Tibial nerve (tissue), 4 donors: ENCODE measurements at regions not wholly inside any gene's neighbourhood (a gene's known extent, or its start where the extent isn't known, plus 50 kb on each side); places are given as distances from the start of the nearest gene placed in this dataset.
"Not testable (repeated sequence)": the region's sequence is repeated elsewhere in the genome, so short reads cannot be mapped to it uniquely, and the experiment has no call there.

Experiments used
- DNase-seq, 2 donors: peaks; one replicate each; pipeline ENCODE4 v3.0.0-alpha.2; 2019; ENCODE audit warnings: low spot score in 2 of 2
- H3K27ac ChIP-seq, 4 donors: fragments of 200-600 bp; sonication (generic) in 3 of 4; one replicate each; pipeline ENCODE4 v1.5.1; 2017 to 2019; ENCODE audit warnings: mild to moderate bottlenecking in 1 of 4
- H3K27me3 ChIP-seq, 2 donors: fragments of 200-600 bp; sonication (generic) in 1 of 2; one replicate each; pipeline versions ENCODE4 v1.5.1 to v1.6.0; 2017 to 2019
- H3K36me3 ChIP-seq, 3 donors: fragments of 200-600 bp; sonication (generic); one replicate each; pipeline ENCODE4 v1.5.1; 2018 to 2019
- H3K4me1 ChIP-seq, 4 donors: fragments of 200-600 bp; sonication (generic) in 3 of 4; one replicate each; pipeline ENCODE4 v1.5.1; 2017 to 2019
- H3K4me3 ChIP-seq, 4 donors: fragments of 200-600 bp; sonication (generic) in 3 of 4; one replicate each; pipeline ENCODE4 v1.5.1; 2017 to 2019; ENCODE audit warnings: mild to moderate bottlenecking in 1 of 4, moderate library complexity in 1 of 4
- H3K9me3 ChIP-seq, 4 donors: fragments of 200-600 bp; sonication (generic) in 3 of 4; one replicate each; pipeline ENCODE4 v1.5.1; 2017 to 2019
- CTCF ChIP-seq, 5 experiments: fragments of 200-600 bp in 3 of 5; fragments of 450-650 bp in 2 of 5; sonication (generic) in 3 of 5; IDR thresholded peaks; one replicate each; pipeline ENCODE4 v1.5.1; 2016 to 2019; ENCODE audit warnings: antibody characterized with exemption in 5 of 5, mild to moderate bottlenecking in 3 of 5, moderate library complexity in 2 of 5
- EP300 ChIP-seq, 2 donors: sonication (generic); formaldehyde crosslinking; IDR thresholded peaks; one replicate each; pipeline ENCODE4 v1.6.1; 2017; ENCODE audit warnings: antibody characterized with exemption in 2 of 2, mild to moderate bottlenecking in 1 of 2
- POLR2A ChIP-seq, 2 donors: fragments of 450-650 bp; IDR thresholded peaks; one replicate each; pipeline ENCODE4 v1.6.1; 2017; ENCODE audit warnings: antibody characterized with exemption in 2 of 2, mild to moderate bottlenecking in 2 of 2, moderate library complexity in 2 of 2
- WGBS, 2 donors: methylation state at CpG; one replicate each; pipeline ENCODE4 v1.1.5; 2018; 5-methylcytosine and 5-hydroxymethylcytosine counted together

DNA sequence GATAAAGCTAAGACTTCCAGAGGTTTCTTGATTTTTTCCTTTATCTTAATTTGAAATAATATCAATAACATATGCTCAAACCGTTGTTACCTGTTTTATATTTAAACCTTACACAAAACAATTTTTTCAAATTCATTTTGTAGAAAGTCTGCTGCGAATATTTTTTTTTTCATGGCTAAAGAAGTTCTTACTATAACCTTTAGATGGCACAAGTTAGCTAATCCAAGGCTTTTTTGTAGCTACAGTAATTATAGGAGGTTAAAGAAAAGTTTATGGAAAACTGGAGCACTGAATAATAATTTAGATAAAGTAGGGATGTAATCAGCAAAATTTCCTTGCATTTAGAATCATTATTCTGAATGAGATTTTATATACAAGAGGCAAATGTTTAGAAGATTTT, 78.0 kb upstream of the PNPT1 start:
- DNase-seq: no peak
- no peaks in the 10 kb centered on the region for H3K36me3 ChIP-seq
- peak; percentile 37 to 58 (median 49) for TF ChIP-seq CTCF (IDR thresholded peaks at IDR 0.05)
- TF ChIP-seq EP300 (IDR thresholded peaks at IDR 0.05): no peak
- no peak overlapping the region for H3K4me3 ChIP-seq
- no peak overlapping the region for H3K27ac ChIP-seq
- no peaks in the 10 kb centered on the region for H3K9me3 ChIP-seq
- no peaks in the 10 kb centered on the region for H3K4me1 ChIP-seq
- WGBS, 2 donors: 18 to 27% methylated on average over 2 of the region's 2 CpGs
- no peaks in the 10 kb centered on the region for H3K27me3 ChIP-seq

DNA sequence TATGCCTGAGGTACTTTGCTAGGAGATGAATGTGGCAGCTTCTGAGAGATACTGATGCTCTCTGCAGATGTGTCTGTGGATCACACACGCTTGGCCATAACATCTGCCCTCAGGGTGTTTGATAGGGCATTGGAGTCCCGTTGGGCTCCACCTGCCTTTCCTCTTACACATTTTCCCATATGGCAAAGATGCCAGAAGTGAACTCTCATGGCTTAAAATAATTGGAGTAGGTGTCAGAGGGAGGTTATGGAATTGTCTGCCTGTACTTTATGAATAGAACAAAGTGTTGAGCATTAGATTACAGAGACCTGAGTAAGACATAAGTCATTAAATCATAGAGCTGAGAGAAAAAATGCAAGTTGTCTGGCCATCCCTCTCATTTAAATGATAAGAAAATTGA, 75.3 kb upstream of the PNPT1 start:
- H3K4me1 ChIP-seq: no peaks in the 10 kb centered on the region
- no peak overlapping the region for H3K4me3 ChIP-seq
- DNase-seq: no peak
- H3K27ac ChIP-seq: no peak overlapping the region
- WGBS, 2 donors: 33 to 48% methylated on average over 2 of the region's 2 CpGs
- TF ChIP-seq EP300 (IDR thresholded peaks at IDR 0.05) (no peak), POLR2A (IDR thresholded peaks at IDR 0.05) (no peak), CTCF (IDR thresholded peaks at IDR 0.05) (no peak)
- no peaks in the 10 kb centered on the region for H3K27me3 ChIP-seq
- H3K9me3 ChIP-seq: no peaks in the 10 kb centered on the region
- no peaks in the 10 kb centered on the region for H3K36me3 ChIP-seq

- TF ChIP-seq POLR2A (IDR thresholded peaks at IDR 0.05): no peak
- TF ChIP-seq EP300 (IDR thresholded peaks at IDR 0.05): no peak
- TF ChIP-seq CTCF (IDR thresholded peaks at IDR 0.05): no peak
Observed at GRCh38 chr2:55766947-55767346, 73.3 kb upstream of the PNPT1 start.

DNA sequence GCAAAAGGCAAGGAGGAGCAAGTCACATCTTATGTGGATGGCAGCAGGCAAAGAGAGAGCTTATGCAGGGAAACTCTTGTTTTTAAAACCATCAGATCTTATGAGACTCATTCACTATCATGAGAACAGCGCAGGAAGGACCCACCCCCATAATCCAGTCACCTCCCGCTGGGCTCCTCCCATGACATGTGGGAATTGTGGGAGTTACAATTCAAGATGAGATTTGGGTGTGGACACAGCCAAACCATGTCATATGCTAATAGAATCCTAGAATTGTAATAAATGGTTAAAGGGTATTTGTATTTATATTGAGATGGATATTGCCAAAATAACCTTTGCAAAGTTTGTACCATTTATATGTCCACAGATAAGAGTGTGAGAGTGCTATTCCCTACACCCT, 72.1 kb upstream of the PNPT1 start:
- not testable (repeated sequence) for H3K36me3 ChIP-seq, DNase-seq, H3K4me3 ChIP-seq, H3K27me3 ChIP-seq, H3K9me3 ChIP-seq, H3K27ac ChIP-seq
- WGBS, 2 donors: 68 to 72% methylated on average over 2 of the region's 2 CpGs
- H3K4me1 ChIP-seq: peaks cover 0 to 20% (median 1%) of the 10 kb centered on the region in 4 donors

More at GRCh38 chr2:55766947-55767346, 73.3 kb upstream of the PNPT1 start:
- no peak for DNase-seq
- H3K27ac ChIP-seq: no peak overlapping the region
- no peaks in the 10 kb centered on the region for H3K9me3 ChIP-seq
- H3K36me3 ChIP-seq: no peaks in the 10 kb centered on the region
- no peaks in the 10 kb centered on the region for H3K27me3 ChIP-seq
- H3K4me1 ChIP-seq: peaks cover 0 to 9% (median 0%) of the 10 kb centered on the region in 4 donors
- no peak overlapping the region for H3K4me3 ChIP-seq

GRCh38 chr2:55763721-55764120, 70.1 kb upstream of the PNPT1 start:
- Histone ChIP-seq H3K4me1 (peaks cover 0 to 30% (median 1%) of the 10 kb centered on the region in 4 donors), H3K27ac (peak overlapping the region in 2 of 4 donors; percentile 83 to 85)
- 66 to 91% methylated on average over 1 of the region's 1 CpG for WGBS, 2 donors

GRCh38 chr2:55761526-55761925, 67.9 kb upstream of the PNPT1 start:
- no peak for TF ChIP-seq EP300 (IDR thresholded peaks at IDR 0.05)
- no peak for TF ChIP-seq POLR2A (IDR thresholded peaks at IDR 0.05)
- no peak for TF ChIP-seq CTCF (IDR thresholded peaks at IDR 0.05)
- Histone ChIP-seq H3K4me3 (no peak overlapping the region), H3K36me3 (no peaks in the 10 kb centered on the region), H3K4me1 (peaks cover 0 to 30% (median 1%) of the 10 kb centered on the region in 4 donors), H3K27me3 (no peaks in the 10 kb centered on the region), H3K27ac (peak overlapping the region in 2 of 4 donors; percentile 83 to 85), H3K9me3 (no peaks in the 10 kb centered on the region)
- WGBS, 2 donors: 31 to 40% methylated on average over 2 of the region's 2 CpGs
- DNase-seq: peak in 1 of 2 donors; percentile 9

More at GRCh38 chr2:55763721-55764120, 70.1 kb upstream of the PNPT1 start:
- no peak for DNase-seq
- Histone ChIP-seq H3K4me3 (no peak overlapping the region), H3K27me3 (no peaks in the 10 kb centered on the region), H3K36me3 (no peaks in the 10 kb centered on the region), H3K9me3 (no peaks in the 10 kb centered on the region)
- TF ChIP-seq EP300 (IDR thresholded peaks at IDR 0.05) (no peak), POLR2A (IDR thresholded peaks at IDR 0.05) (no peak)
